Mesenchymal stem cell (in vitro differentiated cells and primary cell): ENCODE measurements at regions not wholly inside any gene's neighbourhood (a gene's known extent, or its start where the extent isn't known, plus 50 kb on each side); places are given as distances from the start of the nearest gene placed in this dataset.

ENCODE experiments used
- DNase-seq: peaks from one replicate; pipeline ENCODE4 v3.0.0-alpha.2; 2013
- H2AFZ ChIP-seq: one replicate; pipeline ENCODE4 v1.6.1; 2013; ENCODE audit warnings: low read depth, mild to moderate bottlenecking, control low read depth, inconsistent platforms, low read length, moderate library complexity
- H2AK5ac ChIP-seq: 2 replicates; pipeline ENCODE4 v1.6.1; 2013; ENCODE audit warnings: low read length, moderate library complexity, mild to moderate bottlenecking, inconsistent platforms; ENCODE audit not compliant: severe bottlenecking
- H2BK120ac ChIP-seq: one replicate; pipeline ENCODE4 v1.6.1; 2013; ENCODE audit warnings: low read depth, mild to moderate bottlenecking, inconsistent platforms, low read length, moderate library complexity
- H2BK12ac ChIP-seq, 2 experiments: one replicate each; pipeline ENCODE4 v1.6.1; 2013; ENCODE audit warnings: inconsistent platforms in 2 of 2, low read length in 2 of 2, mild to moderate bottlenecking in 2 of 2, moderate library complexity in 2 of 2, control low read depth in 1 of 2
- H2BK15ac ChIP-seq: one replicate; pipeline ENCODE4 v1.6.1; 2013; ENCODE audit warnings: mild to moderate bottlenecking, low read depth, inconsistent platforms; ENCODE audit not compliant: poor library complexity, severe bottlenecking
- H2BK5ac ChIP-seq: 2 replicates; pipeline ENCODE4 v1.6.1; 2013; ENCODE audit warnings: low read depth, mild to moderate bottlenecking, low read length, control low read depth, inconsistent platforms; ENCODE audit not compliant: poor library complexity, severe bottlenecking
- H3K14ac ChIP-seq, 2 experiments: one replicate each; pipeline ENCODE4 v1.6.1; 2013; ENCODE audit warnings: inconsistent platforms in 2 of 2, low read length in 2 of 2, control low read depth in 1 of 2, mild to moderate bottlenecking in 1 of 2, moderate library complexity in 1 of 2
- H3K18ac ChIP-seq, 2 experiments: one replicate each; pipeline ENCODE4 v1.6.1; 2013; ENCODE audit warnings: inconsistent platforms in 2 of 2, low read length in 2 of 2, control low read depth in 1 of 2, low read depth in 1 of 2, mild to moderate bottlenecking in 1 of 2
- H3K23ac ChIP-seq, 2 experiments: one replicate each; pipeline ENCODE4 v1.6.1; 2013; ENCODE audit warnings: inconsistent platforms in 2 of 2, low read length in 2 of 2, mild to moderate bottlenecking in 2 of 2, moderate library complexity in 2 of 2, control low read depth in 1 of 2
- H3K27ac ChIP-seq: 2 replicates; pipeline ENCODE4 v1.5.1; 2013; ENCODE audit warnings: mild to moderate bottlenecking, moderate library complexity, low read length, control low read depth, inconsistent platforms; ENCODE audit not compliant: poor library complexity, severe bottlenecking
- H3K27me3 ChIP-seq, 2 experiments: 2 replicates each; pipeline versions ENCODE4 v1.6.1 to v1.7.0; 2013; ENCODE audit warnings: low read length in 2 of 2, mild to moderate bottlenecking in 2 of 2, moderate library complexity in 2 of 2, control low read depth in 1 of 2, inconsistent platforms in 1 of 2; ENCODE audit not compliant: control insufficient read depth in 1 of 2, insufficient read depth in 1 of 2
- H3K36me3 ChIP-seq, 2 experiments: 2 replicates each; pipeline versions ENCODE4 v1.6.1 to v1.7.0; 2013; ENCODE audit warnings: low read length in 2 of 2, control low read depth in 1 of 2, inconsistent platforms in 1 of 2, low read depth in 1 of 2, mild to moderate bottlenecking in 1 of 2; ENCODE audit not compliant: insufficient read depth in 2 of 2, control insufficient read depth in 1 of 2
- H3K4ac ChIP-seq, 2 experiments: one replicate each; pipeline ENCODE4 v1.6.1; 2013; ENCODE audit warnings: inconsistent platforms in 2 of 2, low read length in 2 of 2, mild to moderate bottlenecking in 2 of 2, moderate library complexity in 2 of 2, control low read depth in 1 of 2, low read depth in 1 of 2
- H3K4me1 ChIP-seq: 2 replicates; pipeline ENCODE4 v1.6.1; 2013; ENCODE audit warnings: low read depth, low read length, control low read depth; ENCODE audit not compliant: control insufficient read depth, insufficient read depth
- H3K4me2 ChIP-seq: 2 replicates; pipeline ENCODE4 v1.6.1; 2013; ENCODE audit warnings: low read length, mild to moderate bottlenecking, inconsistent platforms; ENCODE audit not compliant: poor library complexity, severe bottlenecking
- H3K4me3 ChIP-seq, 2 experiments: 2 replicates each; pipeline versions ENCODE4 v1.5.1 to v1.7.0; 2013; ENCODE audit warnings: low read length in 2 of 2, mild to moderate bottlenecking in 2 of 2, control low read depth in 1 of 2, low read depth in 1 of 2; ENCODE audit not compliant: insufficient read depth in 1 of 2
- H3K79me1 ChIP-seq: replicated peaks from 2 replicates; pipeline ENCODE4 v1.6.1; 2013; ENCODE audit warnings: mild to moderate bottlenecking, control low read depth, low read length, inconsistent platforms; ENCODE audit not compliant: poor library complexity, severe bottlenecking
- H3K9ac ChIP-seq: 2 replicates; pipeline ENCODE4 v1.7.0; 2013; ENCODE audit warnings: mild to moderate bottlenecking, low read length, moderate library complexity
- H3K9me3 ChIP-seq: 2 replicates; pipeline ENCODE4 v1.7.0; 2013; ENCODE audit warnings: mild to moderate bottlenecking, low read length; ENCODE audit not compliant: control insufficient read depth
- H4K8ac ChIP-seq: one replicate; pipeline ENCODE4 v1.6.1; 2013; ENCODE audit warnings: inconsistent platforms, mild to moderate bottlenecking, low read length, moderate library complexity
- H4K91ac ChIP-seq: one replicate; pipeline ENCODE4 v1.6.1; 2013; ENCODE audit warnings: mild to moderate bottlenecking, low read length, inconsistent platforms
- WGBS: methylation state at CpG from one replicate; pipeline ENCODE4 v1.1.7; 2013; ENCODE audit warnings: mixed read lengths; 5-methylcytosine and 5-hydroxymethylcytosine counted together

DNA sequence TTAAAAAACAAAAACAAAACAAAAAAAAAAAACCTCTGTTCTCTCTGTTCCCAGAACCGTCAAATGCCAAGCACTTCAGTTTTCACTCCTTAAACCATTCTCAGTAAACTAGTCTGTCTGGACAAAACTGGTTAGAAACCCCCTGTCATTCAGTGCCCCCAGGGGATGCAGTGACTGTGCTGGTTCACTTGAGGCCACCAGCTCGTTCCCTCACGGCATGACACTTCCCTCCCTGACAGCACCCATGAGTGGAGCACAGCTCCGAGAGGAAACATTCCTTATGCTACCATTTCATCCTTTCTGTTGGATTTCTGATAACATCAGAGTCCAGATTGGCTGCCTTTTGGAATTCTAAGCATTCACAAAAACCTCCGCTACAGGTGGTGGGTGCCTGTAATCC lies 244.0 kb upstream of the TPM1 start:
- H3K4me3 ChIP-seq = no peak overlapping the region
- no peaks in the 10 kb centered on the region for H3K9me3 ChIP-seq
- H4K91ac ChIP-seq = no peak overlapping the region
- H3K79me1 ChIP-seq = peaks cover 2% of the 10 kb centered on the region
- no peak overlapping the region for H3K14ac ChIP-seq
- H2BK15ac ChIP-seq = no peak overlapping the region
- no peak overlapping the region for H2BK12ac ChIP-seq
- H3K27me3 ChIP-seq = no peaks in the 10 kb centered on the region
- no peak overlapping the region for H3K18ac ChIP-seq
- no peak overlapping the region for H2AFZ ChIP-seq
- no peak overlapping the region for H2AK5ac ChIP-seq
- no peak overlapping the region for H3K23ac ChIP-seq
- no peak overlapping the region for H3K4ac ChIP-seq
- 90% methylated on average over 5 of the region's 5 CpGs for WGBS
- H3K27ac ChIP-seq = no peak overlapping the region
- H3K9ac ChIP-seq = no peak overlapping the region
- no peak overlapping the region for H4K8ac ChIP-seq
- no peak overlapping the region for H3K4me2 ChIP-seq
- H3K36me3 ChIP-seq = peaks cover 49 to 92% of the 10 kb centered on the region in 2 experiments
- DNase-seq = no peak
- peaks cover 6% of the 10 kb centered on the region for H3K4me1 ChIP-seq
- no peak overlapping the region for H2BK120ac ChIP-seq
- H2BK5ac ChIP-seq = no peak overlapping the region

DNA sequence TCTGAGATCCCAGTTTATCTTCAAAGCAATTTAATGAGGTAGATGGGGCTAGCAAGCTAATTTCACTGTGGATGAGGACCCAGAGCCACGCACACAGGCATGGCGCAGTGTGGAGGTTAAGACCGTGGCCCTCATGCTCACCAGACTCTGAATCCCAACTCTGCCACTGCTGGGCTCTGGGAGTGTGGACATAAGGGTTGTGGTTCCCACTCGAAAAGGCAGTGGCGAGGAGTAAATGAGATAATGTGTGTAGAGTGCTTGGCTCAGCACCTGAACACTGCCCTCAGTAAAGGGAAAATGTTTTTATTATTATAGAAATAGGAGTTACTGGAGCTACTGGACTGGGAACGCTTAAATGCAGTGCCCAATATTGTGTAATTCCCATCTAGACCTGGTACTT lies 243.5 kb upstream of the TPM1 start:
- no peak for DNase-seq
- H4K91ac ChIP-seq = no peak overlapping the region
- no peak overlapping the region for H3K9ac ChIP-seq
- H2AK5ac ChIP-seq = no peak overlapping the region
- no peak overlapping the region for H3K4me3 ChIP-seq
- H2BK12ac ChIP-seq = no peak overlapping the region
- H3K18ac ChIP-seq = no peak overlapping the region
- H3K79me1 ChIP-seq = no peaks in the 10 kb centered on the region
- H3K27me3 ChIP-seq = no peaks in the 10 kb centered on the region
- 92% methylated on average over 6 of the region's 6 CpGs for WGBS
- no peak overlapping the region for H3K27ac ChIP-seq
- H3K14ac ChIP-seq = no peak overlapping the region
- no peak overlapping the region for H4K8ac ChIP-seq
- no peak overlapping the region for H2BK120ac ChIP-seq
- no peak overlapping the region for H2AFZ ChIP-seq
- no peak overlapping the region for H2BK15ac ChIP-seq
- H3K4me2 ChIP-seq = no peak overlapping the region
- no peak overlapping the region for H3K23ac ChIP-seq
- peaks cover 1% of the 10 kb centered on the region for H3K4me1 ChIP-seq
- no peak overlapping the region for H3K4ac ChIP-seq
- no peaks in the 10 kb centered on the region for H3K9me3 ChIP-seq
- H2BK5ac ChIP-seq = no peak overlapping the region
- peaks cover 49 to 93% of the 10 kb centered on the region in 2 experiments for H3K36me3 ChIP-seq

DNA sequence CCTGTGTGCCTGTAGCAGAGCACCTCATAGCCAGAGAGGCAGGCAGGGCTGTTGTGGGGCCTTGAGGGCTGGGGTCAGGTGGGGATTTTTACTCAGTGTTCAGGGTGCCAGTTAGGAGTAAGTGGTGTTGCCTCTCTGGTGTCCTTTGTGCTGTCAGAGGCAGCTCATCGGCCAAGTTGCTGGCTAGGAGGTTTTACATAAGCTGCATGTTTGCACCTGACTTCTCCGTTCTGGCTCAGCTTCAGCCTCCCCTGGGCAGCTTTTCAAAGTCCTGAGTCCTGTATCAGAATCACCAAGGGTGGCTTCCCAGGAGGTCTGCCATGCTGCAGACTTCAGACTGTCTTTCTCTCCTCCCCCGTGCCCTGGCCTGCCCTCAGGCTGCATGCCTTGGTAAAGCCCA lies 242.6 kb upstream of the TPM1 start:
- no peak overlapping the region for H4K91ac ChIP-seq
- H3K4me3 ChIP-seq = no peak overlapping the region
- no peak overlapping the region for H3K14ac ChIP-seq
- no peak overlapping the region for H2BK12ac ChIP-seq
- no peak overlapping the region for H2BK5ac ChIP-seq
- no peak overlapping the region for H3K4ac ChIP-seq
- no peak overlapping the region for H3K27ac ChIP-seq
- no peak for DNase-seq
- H2BK15ac ChIP-seq = no peak overlapping the region
- 98% methylated on average over 3 of the region's 3 CpGs for WGBS
- no peak overlapping the region for H3K4me2 ChIP-seq
- no peak overlapping the region for H4K8ac ChIP-seq
- H2BK120ac ChIP-seq = no peak overlapping the region
- no peaks in the 10 kb centered on the region for H3K9me3 ChIP-seq
- peaks cover 49 to 92% of the 10 kb centered on the region in 2 experiments for H3K36me3 ChIP-seq
- H3K9ac ChIP-seq = no peak overlapping the region
- no peak overlapping the region for H2AFZ ChIP-seq
- H2AK5ac ChIP-seq = no peak overlapping the region
- H3K18ac ChIP-seq = no peak overlapping the region
- H3K4me1 ChIP-seq = no peaks in the 10 kb centered on the region
- no peak overlapping the region for H3K23ac ChIP-seq
- H3K27me3 ChIP-seq = no peaks in the 10 kb centered on the region
- H3K79me1 ChIP-seq = no peaks in the 10 kb centered on the region

DNA sequence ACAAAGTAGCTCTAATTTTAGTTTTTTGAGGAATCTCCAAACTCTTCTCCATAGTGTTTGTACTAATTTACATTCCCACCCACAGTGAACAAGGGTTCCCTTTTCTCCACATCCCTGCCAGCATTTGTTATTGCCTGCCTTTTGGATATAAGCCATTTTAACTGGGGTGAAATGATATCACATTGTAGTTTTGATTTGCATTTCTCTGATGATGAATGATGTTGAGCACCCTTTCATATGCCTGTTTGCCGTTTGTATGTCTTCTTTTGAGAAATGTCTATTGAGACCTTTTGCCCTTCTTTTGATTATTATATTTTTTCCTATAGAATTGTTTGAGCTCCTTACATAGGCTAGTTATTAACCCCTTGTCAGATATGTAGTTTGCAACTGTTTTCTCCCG lies 239.9 kb upstream of the TPM1 start:
- H2AFZ ChIP-seq = no peak overlapping the region
- no peak overlapping the region for H3K23ac ChIP-seq
- H4K8ac ChIP-seq = no peak overlapping the region
- H3K4ac ChIP-seq = no peak overlapping the region
- H3K4me2 ChIP-seq = no peak overlapping the region
- H3K9ac ChIP-seq = no peak overlapping the region
- H3K4me1 ChIP-seq = no peaks in the 10 kb centered on the region
- H2BK12ac ChIP-seq = no peak overlapping the region
- H3K18ac ChIP-seq = no peak overlapping the region
- H3K27ac ChIP-seq = no peak overlapping the region
- no peaks in the 10 kb centered on the region for H3K9me3 ChIP-seq
- H2BK15ac ChIP-seq = no peak overlapping the region
- H3K36me3 ChIP-seq = peaks cover 48 to 92% of the 10 kb centered on the region in 2 experiments
- no peak overlapping the region for H2BK120ac ChIP-seq
- no peak overlapping the region for H4K91ac ChIP-seq
- H2BK5ac ChIP-seq = no peak overlapping the region
- no peaks in the 10 kb centered on the region for H3K27me3 ChIP-seq
- WGBS = no CpG with 5 or more reads among the region's 2 CpGs
- H2AK5ac ChIP-seq = no peak overlapping the region
- H3K79me1 ChIP-seq = no peaks in the 10 kb centered on the region
- no peak overlapping the region for H3K4me3 ChIP-seq
- no peak for DNase-seq
- H3K14ac ChIP-seq = no peak overlapping the region
